Hepatocyte (in vitro differentiated cells): ENCODE measurements at regions not wholly inside any gene's neighbourhood (a gene's known extent, or its start where the extent isn't known, plus 50 kb on each side); places are given as distances from the start of the nearest gene placed in this dataset.

Experiments used
- DNase-seq: peaks from one replicate; pipeline ENCODE4 v3.0.0-alpha.2; 2016; ENCODE audit warnings: low spot score
- H2AFZ ChIP-seq: fragments of 200-600 bp; sonication (generic); 2 replicates; pipeline ENCODE4 v1.6.0; 2016; ENCODE audit warnings: antibody characterized with exemption, mild to moderate bottlenecking
- H3K27ac ChIP-seq: fragments of 200-600 bp; sonication (generic); 2 replicates; pipeline ENCODE4 v1.5.1; 2016; ENCODE audit warnings: mild to moderate bottlenecking
- H3K27me3 ChIP-seq: fragments of 200-600 bp; sonication (generic); 2 replicates; pipeline ENCODE4 v1.6.1; 2016
- H3K36me3 ChIP-seq: fragments of 200-600 bp; sonication (generic); replicated peaks from 2 replicates; pipeline ENCODE4 v1.5.1; 2016; ENCODE audit warnings: low read depth; ENCODE audit not compliant: insufficient read depth
- H3K4me1 ChIP-seq: fragments of 200-600 bp; sonication (generic); 2 replicates; pipeline ENCODE4 v1.5.1; 2016; ENCODE audit warnings: mild to moderate bottlenecking, moderate library complexity; ENCODE audit not compliant: insufficient read depth
- H3K4me2 ChIP-seq: fragments of 200-600 bp; sonication (generic); 2 replicates; pipeline ENCODE4 v1.6.0; 2016
- H3K4me3 ChIP-seq: fragments of 200-600 bp; sonication (generic); 2 replicates; pipeline ENCODE4 v1.5.1; 2016; ENCODE audit warnings: mild to moderate bottlenecking
- H3K79me2 ChIP-seq: fragments of 200-600 bp; sonication (generic); 2 replicates; pipeline ENCODE4 v1.6.0; 2017; ENCODE audit warnings: mild to moderate bottlenecking
- H3K9me2 ChIP-seq: fragments of 200-600 bp; sonication (generic); replicated peaks from 2 replicates; pipeline ENCODE4 v1.6.0; 2017; ENCODE audit warnings: mild to moderate bottlenecking; ENCODE audit not compliant: insufficient read depth
- H3K9me3 ChIP-seq: fragments of 200-600 bp; sonication (generic); 2 replicates; pipeline ENCODE4 v1.5.1; 2016; ENCODE audit warnings: low read depth, mild to moderate bottlenecking
- H4K20me1 ChIP-seq: fragments of 200-600 bp; sonication (generic); 2 replicates; pipeline ENCODE4 v1.6.0; 2016; ENCODE audit warnings: mild to moderate bottlenecking; ENCODE audit not compliant: insufficient read depth, poor library complexity, severe bottlenecking
- EZH2 ChIP-seq: fragments of 200-600 bp; sonication (generic); IDR thresholded peaks from 2 replicates; pipeline ENCODE4 v1.6.1; 2016; ENCODE audit warnings: antibody characterized with exemption, mild to moderate bottlenecking, borderline replicate concordance
- EZH2phosphoT487 ChIP-seq: fragments of 200-600 bp; sonication (generic); IDR thresholded peaks from one replicate; pipeline ENCODE4 v1.6.1; 2018; ENCODE audit warnings: antibody characterized with exemption, mild to moderate bottlenecking, low read depth, moderate library complexity; ENCODE audit not compliant: unreplicated experiment, severe bottlenecking
- WGBS: methylation state at CpG from one replicate; pipeline ENCODE4 v1.1.6; 2016; ENCODE audit warnings: low lambda C conversion rate; ENCODE audit errors: missing lambda C conversion rate; 5-methylcytosine and 5-hydroxymethylcytosine counted together
- TF ChIP-seq, protein P1 (sequence below): fragments of 200-600 bp; sonication (generic); IDR thresholded peaks from 2 replicates; pipeline ENCODE4 v1.5.1; 2016; ENCODE audit warnings: antibody characterized with exemption, mild to moderate bottlenecking; ENCODE audit not compliant: poor library complexity

DNA sequence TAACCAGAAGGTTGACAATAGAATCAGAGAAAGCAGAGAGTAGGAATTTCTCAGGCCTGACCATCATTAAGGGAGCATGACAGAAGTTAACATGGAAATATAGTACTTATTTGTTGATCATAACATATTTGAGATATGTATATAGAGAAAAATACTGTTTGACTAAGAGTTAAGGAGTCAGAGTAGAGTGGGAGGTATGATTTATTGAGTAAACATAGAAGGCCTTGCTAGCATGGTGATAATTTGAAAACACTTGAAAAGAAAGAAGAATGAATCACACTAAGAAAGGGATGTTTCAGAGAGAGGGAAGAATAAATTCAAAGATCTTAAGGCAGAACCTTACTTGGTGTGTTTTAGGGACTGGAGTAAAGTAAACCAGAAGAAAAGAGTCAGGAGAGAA lies 437.2 kb upstream of the TECRL start:
- no peaks in the 10 kb centered on the region for H3K9me3 ChIP-seq
- H3K4me1 ChIP-seq, result no peaks in the 10 kb centered on the region
- TF ChIP-seq, protein P1, sequence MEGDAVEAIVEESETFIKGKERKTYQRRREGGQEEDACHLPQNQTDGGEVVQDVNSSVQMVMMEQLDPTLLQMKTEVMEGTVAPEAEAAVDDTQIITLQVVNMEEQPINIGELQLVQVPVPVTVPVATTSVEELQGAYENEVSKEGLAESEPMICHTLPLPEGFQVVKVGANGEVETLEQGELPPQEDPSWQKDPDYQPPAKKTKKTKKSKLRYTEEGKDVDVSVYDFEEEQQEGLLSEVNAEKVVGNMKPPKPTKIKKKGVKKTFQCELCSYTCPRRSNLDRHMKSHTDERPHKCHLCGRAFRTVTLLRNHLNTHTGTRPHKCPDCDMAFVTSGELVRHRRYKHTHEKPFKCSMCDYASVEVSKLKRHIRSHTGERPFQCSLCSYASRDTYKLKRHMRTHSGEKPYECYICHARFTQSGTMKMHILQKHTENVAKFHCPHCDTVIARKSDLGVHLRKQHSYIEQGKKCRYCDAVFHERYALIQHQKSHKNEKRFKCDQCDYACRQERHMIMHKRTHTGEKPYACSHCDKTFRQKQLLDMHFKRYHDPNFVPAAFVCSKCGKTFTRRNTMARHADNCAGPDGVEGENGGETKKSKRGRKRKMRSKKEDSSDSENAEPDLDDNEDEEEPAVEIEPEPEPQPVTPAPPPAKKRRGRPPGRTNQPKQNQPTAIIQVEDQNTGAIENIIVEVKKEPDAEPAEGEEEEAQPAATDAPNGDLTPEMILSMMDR, result no peak
- no peak for TF ChIP-seq EZH2phosphoT487
- TF ChIP-seq EZH2, result no peak
- no peak for DNase-seq
- no peaks in the 10 kb centered on the region for H3K9me2 ChIP-seq
- no peak overlapping the region for H3K4me3 ChIP-seq
- H4K20me1 ChIP-seq, result no peaks in the 10 kb centered on the region
- H3K36me3 ChIP-seq, result no peaks in the 10 kb centered on the region
- no peaks in the 10 kb centered on the region for H3K79me2 ChIP-seq
- H3K4me2 ChIP-seq, result no peak overlapping the region
- H2AFZ ChIP-seq, result no peak overlapping the region
- no peaks in the 10 kb centered on the region for H3K27me3 ChIP-seq
- H3K27ac ChIP-seq, result no peak overlapping the region

DNA sequence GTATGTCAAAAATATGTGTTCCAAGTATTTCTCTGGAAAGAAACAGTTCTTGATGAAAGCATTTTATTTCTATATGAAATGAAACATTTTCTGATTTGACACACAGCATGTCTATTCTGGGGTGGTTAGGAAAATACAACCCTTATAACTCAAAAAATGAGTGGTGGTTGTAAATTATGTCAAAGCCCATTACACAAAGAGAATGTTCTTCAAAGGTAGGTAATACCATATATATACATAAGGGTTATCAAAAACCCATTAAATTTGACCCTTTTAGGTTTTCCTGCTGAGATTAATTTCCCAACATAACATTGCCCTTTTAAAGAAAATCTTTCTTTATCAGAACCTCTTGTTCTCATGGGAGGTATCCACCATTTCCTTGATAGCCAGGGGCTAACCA lies 420.5 kb upstream of the TECRL start:
- Histone ChIP-seq H3K4me2 (no peak overlapping the region), H3K27me3 (no peaks in the 10 kb centered on the region)

DNA sequence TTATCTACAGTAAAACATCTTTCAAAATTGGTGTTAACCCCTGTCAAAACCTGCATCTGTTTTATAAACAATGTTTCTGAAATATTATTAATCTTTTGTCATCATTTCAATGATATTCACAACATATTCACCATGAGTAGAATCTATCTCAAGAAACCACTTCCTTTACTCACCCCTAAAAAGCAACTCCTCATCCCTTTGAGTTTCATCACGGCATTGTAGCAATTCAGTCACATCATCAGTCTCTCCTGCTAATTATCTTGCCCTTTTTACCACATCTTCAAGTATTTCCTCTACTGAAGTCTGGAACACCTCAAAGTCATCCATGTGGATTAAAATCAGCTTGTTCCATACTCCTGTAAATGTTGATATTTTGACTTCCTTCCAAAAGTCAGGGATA lies 415.3 kb upstream of the TECRL start:
- no peaks in the 10 kb centered on the region for H3K79me2 ChIP-seq
- no peak overlapping the region for H3K4me2 ChIP-seq
- no peak overlapping the region for H3K4me3 ChIP-seq
- no peak overlapping the region for H2AFZ ChIP-seq
- H3K27me3 ChIP-seq, result no peaks in the 10 kb centered on the region
- no peaks in the 10 kb centered on the region for H3K36me3 ChIP-seq
- H4K20me1 ChIP-seq, result no peaks in the 10 kb centered on the region
- TF ChIP-seq, protein P1, result no peak
- no peak for TF ChIP-seq EZH2
- TF ChIP-seq EZH2phosphoT487, result no peak
- no peaks in the 10 kb centered on the region for H3K4me1 ChIP-seq
- H3K27ac ChIP-seq, result no peak overlapping the region
- DNase-seq, result no peak
- no peaks in the 10 kb centered on the region for H3K9me2 ChIP-seq
- 81% methylated on average over 1 of the region's 1 CpG for WGBS
- H3K9me3 ChIP-seq, result no peaks in the 10 kb centered on the region

More for the DNA sequence above, 420.5 kb upstream of the TECRL start:
- no peaks in the 10 kb centered on the region for H3K4me1 ChIP-seq
- no peak overlapping the region for H3K4me3 ChIP-seq
- no peaks in the 10 kb centered on the region for H3K9me2 ChIP-seq
- no peaks in the 10 kb centered on the region for H3K9me3 ChIP-seq
- TF ChIP-seq EZH2phosphoT487 (no peak), EZH2 (no peak)
- TF ChIP-seq, protein P1, result no peak
- H3K27ac ChIP-seq, result no peak overlapping the region
- DNase-seq, result no peak
- H3K36me3 ChIP-seq, result no peaks in the 10 kb centered on the region
- no peaks in the 10 kb centered on the region for H4K20me1 ChIP-seq
- H3K79me2 ChIP-seq, result no peaks in the 10 kb centered on the region
- H2AFZ ChIP-seq, result no peak overlapping the region

DNA sequence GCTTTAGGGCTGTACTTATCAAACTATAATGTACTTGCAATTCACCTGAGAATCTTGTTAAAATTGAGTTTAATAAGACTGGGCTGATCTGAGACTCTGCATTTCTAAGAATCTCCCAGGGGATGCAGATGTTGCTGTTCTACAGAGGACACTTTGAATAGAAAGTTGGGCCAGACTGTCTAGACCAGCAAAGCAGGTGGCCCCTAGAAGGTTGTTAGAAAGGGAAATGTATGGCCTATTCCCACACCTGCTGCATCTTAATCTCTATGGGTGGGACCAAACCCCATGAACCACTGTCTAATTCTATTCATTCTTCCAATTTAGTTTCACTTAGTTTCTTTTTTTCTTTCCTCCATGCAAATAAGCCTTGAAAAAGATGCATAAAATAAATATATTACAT lies 413.2 kb upstream of the TECRL start:
- Histone ChIP-seq H3K36me3 (no peaks in the 10 kb centered on the region), H3K4me1 (no peaks in the 10 kb centered on the region), H3K4me3 (no peak overlapping the region), H2AFZ (no peak overlapping the region), H3K9me2 (no peaks in the 10 kb centered on the region), H3K4me2 (no peak overlapping the region), H3K27me3 (no peaks in the 10 kb centered on the region), H4K20me1 (no peaks in the 10 kb centered on the region), H3K79me2 (no peaks in the 10 kb centered on the region), H3K9me3 (no peaks in the 10 kb centered on the region), H3K27ac (no peak overlapping the region)
- no peak for DNase-seq
- TF ChIP-seq, protein P1, result no peak
- TF ChIP-seq EZH2, result no peak
- TF ChIP-seq EZH2phosphoT487, result no peak
